GM19043 (cell line): ENCODE measurements at regions not wholly inside any gene's neighbourhood (a gene's known extent, or its start where the extent isn't known, plus 50 kb on each side); places are given as distances from the start of the nearest gene placed in this dataset.

Experiments
- ATAC-seq: cut with Tn5 transposase; IDR thresholded peaks from one replicate; pipeline ENCODE4 v1.9.1; 2021; ENCODE audit warnings: low read depth; ENCODE audit not compliant: unreplicated experiment

DNA sequence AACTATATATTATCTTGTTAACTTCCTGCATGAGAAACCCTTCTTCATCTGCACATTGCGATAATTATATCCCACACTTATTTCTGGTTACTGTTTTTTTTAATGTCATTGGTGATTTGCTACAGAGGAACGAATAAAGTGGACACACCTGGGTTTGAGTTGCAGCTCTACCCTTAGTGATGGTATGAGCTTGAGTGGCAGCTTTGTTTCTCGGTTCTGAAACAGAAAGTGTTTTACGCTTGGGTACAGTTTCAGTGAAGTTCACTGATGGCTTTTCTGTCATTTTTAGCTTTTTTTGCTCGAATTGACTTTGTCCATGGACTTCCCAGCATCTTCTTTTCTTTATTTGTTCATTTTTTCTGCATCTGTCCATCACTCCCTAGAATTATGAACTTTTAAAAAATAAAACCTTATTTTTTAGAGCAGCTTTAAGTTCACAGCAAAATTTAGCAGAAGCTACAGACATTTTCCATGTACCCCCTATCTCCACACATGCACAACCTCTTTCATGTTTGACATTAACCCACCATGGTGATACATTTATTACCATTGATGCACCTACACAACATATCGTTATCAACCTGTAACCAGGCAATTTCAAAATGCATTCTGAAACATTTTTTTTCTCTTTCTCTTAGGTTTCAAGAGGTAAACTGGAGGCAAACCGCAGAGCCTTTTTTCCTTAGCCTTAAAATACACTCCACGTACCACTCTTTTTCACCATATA, 1041.6 kb upstream of the PRKX start:
- peak; percentile 95 for ATAC-seq

- ATAC-seq: no peak
These were observed 1027.6 kb upstream of the PRKX start for GRCh38 chrX:4741024-4741423.

DNA sequence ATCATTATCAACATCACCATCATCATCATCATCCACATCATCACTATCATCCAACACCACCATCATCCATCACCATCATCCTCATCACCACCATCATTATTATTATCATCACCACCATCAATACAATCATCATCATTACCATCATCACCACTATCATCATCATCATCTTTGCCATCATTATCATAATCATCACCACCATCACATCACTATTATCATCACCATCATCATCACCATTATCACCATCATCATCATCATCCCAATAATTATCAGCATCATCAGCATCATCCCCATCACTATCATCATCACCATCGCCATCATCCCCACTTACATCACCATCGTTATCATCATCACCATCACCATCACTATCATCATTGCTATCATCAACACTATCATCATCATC, 1021.9 kb upstream of the PRKX start:
- ATAC-seq: no peak

- ATAC-seq: peak; percentile 74
These were observed 997.4 kb upstream of the PRKX start for GRCh38 chrX:4710618-4711433.

DNA sequence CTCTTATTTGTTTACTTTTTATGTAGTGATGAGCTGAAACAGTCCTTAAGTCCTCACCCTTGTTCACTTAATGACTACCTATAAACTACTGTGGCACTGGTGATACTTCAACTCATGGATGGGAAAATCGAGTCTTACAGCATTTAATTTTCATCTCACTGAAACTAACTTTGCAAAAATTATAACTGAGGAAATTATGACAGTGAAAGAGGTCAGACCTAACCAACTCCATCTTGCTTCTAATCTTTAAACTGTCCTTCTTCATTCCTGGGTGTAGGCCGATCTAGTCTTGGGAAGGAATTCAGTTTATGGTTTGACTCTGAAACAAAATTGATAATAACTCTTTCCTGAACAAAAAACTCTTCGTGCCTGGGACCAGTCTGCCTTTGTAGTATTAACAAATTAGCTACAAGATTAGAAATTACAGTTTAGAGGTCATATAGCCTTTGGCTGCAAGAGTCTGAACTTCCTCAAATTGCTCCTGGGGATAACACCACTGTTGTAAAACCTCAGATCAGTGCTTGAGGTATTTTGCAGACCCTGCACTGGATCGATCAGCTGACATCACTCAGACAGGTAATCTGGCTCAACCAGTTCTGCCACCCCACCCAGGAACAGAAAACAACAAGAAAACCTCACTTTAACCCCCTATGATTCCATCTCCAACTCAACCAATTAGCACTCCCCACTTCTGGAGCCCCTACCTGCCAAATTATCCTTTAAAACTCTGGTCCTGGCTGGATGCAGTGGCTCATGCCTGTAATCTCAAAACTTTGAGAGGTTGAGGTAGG, 995.7 kb upstream of the PRKX start:
- ATAC-seq: no peak

DNA sequence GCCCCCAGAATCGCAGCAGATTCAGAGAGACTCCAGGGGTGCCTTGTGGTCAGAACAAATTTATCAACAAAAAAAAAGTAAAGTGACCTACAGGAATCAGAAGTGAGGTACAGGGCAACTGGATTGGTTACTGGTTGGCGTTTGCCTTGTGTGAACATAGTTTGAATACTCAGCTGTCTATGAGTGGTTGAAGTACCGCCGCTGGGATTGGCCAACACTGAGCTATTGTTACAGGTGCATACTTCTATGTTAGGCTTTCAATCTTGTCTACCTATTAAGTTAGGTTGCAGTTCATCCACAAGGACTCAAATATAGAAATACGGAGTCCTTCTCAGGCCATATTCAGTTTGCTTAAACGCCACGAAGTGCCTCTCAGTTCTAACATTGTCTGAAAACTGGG, 993.5 kb upstream of the PRKX start:
- no peak for ATAC-seq

DNA sequence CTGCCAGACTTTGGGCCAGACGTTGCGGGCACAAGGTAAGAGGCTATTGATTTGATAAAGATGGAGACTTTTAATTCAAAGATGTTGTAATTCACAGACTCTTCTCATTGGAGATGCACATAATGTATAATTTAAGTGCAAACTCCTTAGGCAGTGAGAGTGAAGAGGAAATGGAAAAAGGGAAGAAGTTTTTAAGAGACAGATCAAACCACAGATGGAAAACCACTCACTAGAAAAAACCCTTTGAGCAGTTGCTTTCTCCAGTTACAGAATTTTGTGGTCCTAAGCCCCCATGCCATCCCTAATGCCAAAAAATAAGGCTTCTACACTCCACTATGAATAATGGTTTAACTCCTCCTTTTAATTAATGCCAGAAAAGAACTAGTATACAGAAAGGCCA, 977.1 kb upstream of the PRKX start:
- ATAC-seq: no peak

DNA sequence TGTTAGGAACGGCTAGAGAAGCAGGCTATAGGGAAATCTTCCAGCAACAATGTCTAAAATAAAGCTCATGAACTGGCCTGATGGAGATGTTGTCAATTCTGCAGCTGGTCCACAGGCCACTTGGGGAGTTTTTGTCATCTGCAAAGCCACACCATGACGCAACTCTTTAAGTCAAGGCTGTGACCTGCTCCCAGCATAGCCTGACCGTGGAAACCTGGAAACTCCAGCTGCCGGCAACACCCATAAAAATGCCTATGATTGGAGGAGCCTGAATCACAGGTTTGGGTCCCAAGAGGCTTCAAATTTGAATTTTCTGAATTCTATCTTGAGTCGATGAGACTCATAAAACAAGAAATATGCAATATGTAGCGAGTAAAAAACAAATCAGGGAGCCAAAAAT, 969.2 kb upstream of the PRKX start:
- ATAC-seq: no peak

- no peak for ATAC-seq
These were observed 962.3 kb upstream of the PRKX start for GRCh38 chrX:4675686-4676300.

- no peak for ATAC-seq
These were observed 960.8 kb upstream of the PRKX start for GRCh38 chrX:4674028-4674782.

DNA sequence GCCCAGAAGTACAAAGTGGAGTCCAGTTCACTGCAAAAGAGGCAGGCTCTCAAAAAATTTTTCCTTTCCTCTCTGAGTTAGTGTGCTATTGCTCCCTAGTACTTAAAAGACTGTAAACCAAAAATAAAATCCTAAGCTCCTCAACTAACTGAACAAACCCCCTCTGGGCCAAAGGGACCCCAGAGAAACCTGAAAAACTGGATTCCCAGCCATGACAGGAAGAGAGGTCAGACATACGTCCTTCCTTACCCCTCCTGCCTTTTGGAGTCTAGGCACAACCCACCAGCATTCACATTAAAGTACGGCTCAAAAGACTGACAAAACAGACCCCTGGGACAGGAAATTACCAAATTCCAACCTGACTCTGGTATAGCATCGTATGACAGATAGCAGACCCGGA, 957.9 kb upstream of the PRKX start:
- ATAC-seq: no peak

- ATAC-seq: no peak
These were observed 957.2 kb upstream of the PRKX start for GRCh38 chrX:4670606-4671005.

DNA sequence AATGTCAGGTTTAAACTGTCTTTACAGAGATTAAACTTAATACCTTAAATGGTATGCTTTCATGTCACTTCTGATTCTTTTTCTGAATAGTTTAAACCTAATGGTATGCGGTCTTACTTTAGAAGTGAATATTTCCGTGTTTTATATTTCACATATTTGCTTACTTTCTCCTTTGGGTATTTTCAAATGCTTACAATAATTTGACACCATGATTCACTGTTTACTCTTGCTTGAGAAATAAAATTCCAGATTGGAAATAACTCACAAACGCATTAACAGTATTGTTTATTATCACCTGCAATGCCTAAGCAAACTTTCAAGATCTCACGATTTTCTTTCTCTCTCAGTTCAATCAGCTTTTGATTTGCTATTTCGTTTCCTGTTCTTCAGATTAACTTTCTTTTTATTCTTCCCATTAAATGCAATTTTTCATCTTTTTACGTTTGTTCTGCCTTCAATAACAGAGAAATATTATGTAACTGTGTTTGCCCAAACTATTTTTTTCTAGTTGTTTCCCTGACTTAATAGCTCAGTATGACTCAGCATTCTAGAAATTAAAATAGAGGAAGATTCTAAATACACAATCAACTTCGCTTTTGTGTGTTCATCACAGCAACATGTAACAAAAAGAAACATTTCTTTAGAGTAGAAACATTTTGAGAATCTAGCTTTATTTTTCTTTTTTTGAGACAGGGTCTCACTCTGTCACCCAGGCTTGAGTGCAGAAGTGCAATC, 955.5 kb upstream of the PRKX start:
- no peak for ATAC-seq

- no peak for ATAC-seq
These were observed 949.6 kb upstream of the PRKX start for GRCh38 chrX:4663085-4663484.

DNA sequence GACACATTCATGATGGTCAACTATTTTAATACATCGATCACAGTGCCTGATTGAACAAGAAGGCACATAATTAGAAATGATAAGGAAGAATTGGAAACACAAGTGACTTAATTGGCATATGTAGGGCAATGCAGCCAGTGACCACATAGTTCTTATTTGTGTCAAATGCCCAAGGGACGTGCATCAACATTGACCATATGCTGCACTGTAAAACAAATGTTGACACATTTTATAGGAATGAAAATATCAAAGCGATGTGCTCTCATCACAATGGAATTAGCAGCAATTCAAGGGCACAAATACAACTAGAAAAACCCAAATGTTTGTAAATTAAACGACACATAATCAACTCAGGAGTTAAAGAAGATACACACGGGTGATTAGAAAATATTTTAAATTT, 948.3 kb upstream of the PRKX start:
- no peak for ATAC-seq

DNA sequence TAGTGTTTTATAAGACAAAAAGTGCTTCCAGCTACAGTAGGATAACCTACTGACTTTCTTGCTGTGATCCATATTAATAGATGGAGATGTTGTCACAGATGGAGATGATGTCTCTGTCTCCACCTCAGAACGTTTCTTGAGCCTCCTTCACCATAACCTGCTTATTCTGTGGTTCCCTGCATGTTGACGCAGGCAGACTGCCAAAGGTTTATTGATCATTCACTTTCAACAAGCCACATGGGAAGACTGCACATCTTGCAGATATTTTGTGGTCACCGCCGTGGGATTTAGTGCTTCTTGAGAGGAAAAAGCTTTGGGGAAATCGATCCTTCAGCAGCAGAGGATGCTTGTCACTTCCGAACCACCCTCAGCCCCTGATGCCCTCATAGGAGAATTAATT, 943.0 kb upstream of the PRKX start:
- no peak for ATAC-seq

DNA sequence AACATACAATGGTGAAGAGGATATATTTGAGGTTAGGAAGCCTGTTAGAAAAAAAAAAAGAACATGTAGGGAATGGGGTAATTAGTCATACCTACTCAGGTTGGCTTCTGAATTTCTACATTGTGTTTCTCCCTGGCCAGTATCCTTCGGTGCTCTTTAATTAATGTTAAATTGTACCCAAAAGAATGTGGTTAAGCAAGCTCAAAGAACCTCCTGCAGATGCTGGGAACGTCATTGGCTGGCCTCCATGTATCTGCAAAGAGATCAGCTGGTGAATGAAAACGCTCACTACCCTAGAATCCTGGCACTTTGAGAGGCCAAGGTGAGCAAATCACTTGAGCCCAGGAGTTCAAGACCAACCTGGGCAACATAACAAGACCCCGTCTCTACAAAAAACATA, 942.3 kb upstream of the PRKX start:
- ATAC-seq: no peak

DNA sequence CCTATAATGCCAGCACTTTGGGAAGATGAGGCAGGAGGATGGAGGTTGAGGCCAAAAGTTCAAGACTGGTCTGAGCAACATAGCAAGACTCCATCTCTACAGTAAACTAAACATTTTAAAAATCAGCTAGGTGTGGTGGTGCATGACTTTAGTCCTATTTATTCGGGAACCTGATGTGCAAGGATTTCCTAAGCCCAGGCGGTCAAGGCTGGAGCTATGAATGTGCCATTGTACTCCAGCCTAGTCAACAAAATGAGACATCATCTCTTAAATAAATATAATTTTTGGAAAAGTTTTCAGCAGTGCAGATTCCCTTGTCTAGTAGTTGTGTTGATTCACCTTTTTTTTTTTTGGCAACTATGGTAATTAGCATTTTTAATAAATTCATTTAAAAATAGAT, 928.7 kb upstream of the PRKX start:
- no peak for ATAC-seq

GRCh38 chrX:4638036-4638435, 924.6 kb upstream of the PRKX start:
- ATAC-seq: no peak

DNA sequence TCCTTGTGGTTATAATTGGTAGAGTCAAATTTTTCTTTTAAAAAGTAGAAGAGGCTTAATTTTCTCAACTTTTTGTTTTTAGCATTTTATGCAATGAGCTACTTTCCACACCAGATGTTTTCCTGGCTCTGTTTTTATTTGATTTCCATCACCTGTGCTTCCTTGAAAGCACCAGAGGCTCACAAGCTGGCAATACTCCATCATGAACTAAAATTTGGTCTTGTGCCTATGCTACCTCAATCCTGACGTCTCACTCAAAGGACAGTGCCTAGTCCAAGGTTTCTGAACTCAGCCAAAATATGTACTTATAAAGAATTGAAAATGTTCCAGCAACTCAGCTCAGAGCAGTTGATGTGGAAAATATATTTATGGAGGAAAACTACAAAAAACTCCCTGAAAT, 914.0 kb upstream of the PRKX start:
- no peak for ATAC-seq
